Prostate gland (tissue), 2 donors: ENCODE measurements at regions not wholly inside any gene's neighbourhood (a gene's known extent, or its start where the extent isn't known, plus 50 kb on each side); places are given as distances from the start of the nearest gene placed in this dataset.

ENCODE experiments used
- DNase-seq: peaks from one replicate; pipeline ENCODE4 v3.0.0-alpha.2; 2019; ENCODE audit warnings: low spot score
- H3K27ac ChIP-seq, 2 donors: fragments of 200-600 bp; sonication (generic); 2 replicates each; pipeline ENCODE4 v1.5.1; 2017 to 2019
- H3K27me3 ChIP-seq: fragments of 200-600 bp; sonication (generic); replicated peaks from 2 replicates; pipeline ENCODE4 v1.5.1; 2019; ENCODE audit not compliant: insufficient read depth
- H3K36me3 ChIP-seq, 2 donors: fragments of 200-600 bp; sonication (generic); 1 replicate in 1 of 2; 2 replicates in 1 of 2; pipeline versions ENCODE4 v1.5.1 to v1.8.1; 2017 to 2019
- H3K4me1 ChIP-seq: fragments of 200-600 bp; sonication (generic); replicated peaks from 2 replicates; pipeline ENCODE4 v1.5.1; 2019
- H3K4me3 ChIP-seq, 2 donors: fragments of 200-600 bp; sonication (generic); 2 replicates each; pipeline ENCODE4 v1.5.1; 2017 to 2019
- H3K9me3 ChIP-seq: fragments of 200-600 bp; sonication (generic); 2 replicates; pipeline ENCODE4 v1.5.1; 2017
- CTCF ChIP-seq, 4 experiments: fragments of 200-600 bp in 2 of 4; fragments of 450-650 bp in 2 of 4; sonication (generic) in 2 of 4; IDR thresholded peaks; 1 replicate in 3 of 4; 2 replicates in 1 of 4; pipeline ENCODE4 v1.5.1; 2016 to 2019; ENCODE audit warnings: antibody characterized with exemption in 4 of 4, mild to moderate bottlenecking in 2 of 4, moderate library complexity in 2 of 4
- POLR2A ChIP-seq: fragments of 450-650 bp; IDR thresholded peaks from one replicate; pipeline ENCODE4 v1.6.1; 2016; ENCODE audit warnings: antibody characterized with exemption, mild to moderate bottlenecking
- POLR2AphosphoS5 ChIP-seq: sonication (generic); formaldehyde crosslinking; IDR thresholded peaks from one replicate; pipeline ENCODE4 v1.6.1; 2017; ENCODE audit warnings: antibody characterized with exemption
- WGBS: methylation state at CpG from one replicate; pipeline ENCODE4 v1.1.5; 2018; 5-methylcytosine and 5-hydroxymethylcytosine counted together
- intact Hi-C: fragments of 100-400 bp; cut with DNase I; formaldehyde crosslinking; loops from one replicate; pipeline ENCODE4 v1.14.2; 2022

DNA sequence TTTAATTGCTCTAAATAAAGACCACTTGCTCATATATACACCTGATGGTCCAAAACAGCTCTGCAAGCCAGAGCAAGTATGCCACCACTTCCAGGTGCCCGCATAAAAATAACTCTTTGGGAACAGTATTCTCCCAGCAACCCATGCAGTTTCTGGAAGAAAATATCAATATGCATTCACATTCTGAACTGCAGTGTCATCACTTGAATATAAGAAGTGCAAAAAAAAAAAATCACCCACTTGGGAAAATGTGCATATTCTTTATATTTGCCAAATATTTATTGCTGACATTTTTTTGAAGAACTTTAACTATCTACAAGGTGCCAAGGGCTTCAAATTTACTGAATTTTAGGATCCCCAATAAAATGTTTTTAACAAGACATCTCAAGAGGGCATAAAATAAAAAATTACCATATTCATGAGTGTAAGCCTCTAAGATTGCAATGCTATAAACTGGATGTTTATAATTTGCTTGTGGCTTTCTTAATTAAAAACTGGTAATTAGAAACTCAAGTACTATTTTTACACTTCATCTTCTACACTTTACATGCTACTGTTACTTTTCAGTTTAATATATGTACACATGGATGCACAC lies 360.6 kb upstream of the HNRNPA3 start:
- Histone ChIP-seq H3K9me3 (no peaks in the 10 kb centered on the region), H3K36me3 (no peaks in the 10 kb centered on the region), H3K4me3 (no peak overlapping the region), H3K4me1 (no peaks in the 10 kb centered on the region), H3K27ac (no peak overlapping the region), H3K27me3 (no peaks in the 10 kb centered on the region)
- no peak for DNase-seq
- intact Hi-C loops = no loop called here
- no peak for TF ChIP-seq POLR2A
- no peak for TF ChIP-seq POLR2AphosphoS5
- TF ChIP-seq CTCF (IDR thresholded peaks at IDR 0.05) = no peak
- 45% methylated on average over 1 of the region's 1 CpG for WGBS

DNA sequence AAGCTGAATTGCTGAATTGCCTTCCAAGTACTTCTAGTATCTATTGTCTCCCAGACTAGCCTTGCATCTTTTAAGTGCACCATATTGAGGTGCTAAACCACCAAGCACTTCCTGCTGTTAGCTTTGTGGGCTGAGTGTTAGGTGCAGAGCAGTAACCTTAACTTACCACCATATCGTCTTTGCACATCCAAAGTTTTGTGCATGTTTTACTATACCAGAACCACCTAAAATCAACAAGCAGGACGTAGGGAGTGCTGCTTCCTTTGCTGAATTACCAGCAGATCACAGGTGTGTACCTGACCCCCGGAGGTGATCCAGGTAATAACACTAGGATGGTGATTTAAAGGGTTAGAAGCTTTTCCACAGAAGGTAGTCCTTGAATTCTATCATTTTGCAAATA lies 359.9 kb upstream of the HNRNPA3 start:
- Histone ChIP-seq H3K27me3 (no peaks in the 10 kb centered on the region), H3K36me3 (no peaks in the 10 kb centered on the region), H3K9me3 (no peaks in the 10 kb centered on the region), H3K27ac (no peak overlapping the region), H3K4me3 (no peak overlapping the region), H3K4me1 (no peaks in the 10 kb centered on the region)
- WGBS = 67% methylated on average over 3 of the region's 3 CpGs
- no peak for TF ChIP-seq CTCF (IDR thresholded peaks at IDR 0.05)
- no peak for TF ChIP-seq POLR2AphosphoS5
- no peak for TF ChIP-seq POLR2A
- DNase-seq = no peak
- intact Hi-C loops = no loop called here

DNA sequence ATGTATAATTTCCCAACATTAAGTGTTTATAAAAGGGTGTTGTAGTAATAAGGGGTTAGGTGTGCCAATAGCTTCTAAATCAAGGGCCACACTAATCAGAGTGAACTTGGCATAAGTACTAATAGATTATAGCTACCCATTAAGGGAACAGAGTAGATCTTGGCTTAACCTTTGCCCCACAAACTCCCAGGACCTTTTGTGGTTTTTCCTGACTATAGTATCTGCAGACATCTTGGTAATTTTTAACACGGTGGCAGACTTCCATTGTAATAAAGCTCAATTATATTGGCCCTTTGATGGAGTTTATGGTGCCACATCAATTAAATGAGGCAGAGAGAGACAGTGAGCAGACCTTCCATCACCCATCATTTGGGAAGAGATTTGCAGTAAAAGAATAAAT lies 358.5 kb upstream of the HNRNPA3 start:
- Histone ChIP-seq H3K4me3 (no peak overlapping the region), H3K9me3 (no peaks in the 10 kb centered on the region), H3K27ac (no peak overlapping the region), H3K27me3 (no peaks in the 10 kb centered on the region), H3K4me1 (no peaks in the 10 kb centered on the region), H3K36me3 (no peaks in the 10 kb centered on the region)
- intact Hi-C loops = no loop called here
- TF ChIP-seq POLR2AphosphoS5 (no peak), POLR2A (no peak), CTCF (IDR thresholded peaks at IDR 0.05) (no peak)
- 56% methylated on average over 1 of the region's 1 CpG for WGBS
- no peak for DNase-seq

DNA sequence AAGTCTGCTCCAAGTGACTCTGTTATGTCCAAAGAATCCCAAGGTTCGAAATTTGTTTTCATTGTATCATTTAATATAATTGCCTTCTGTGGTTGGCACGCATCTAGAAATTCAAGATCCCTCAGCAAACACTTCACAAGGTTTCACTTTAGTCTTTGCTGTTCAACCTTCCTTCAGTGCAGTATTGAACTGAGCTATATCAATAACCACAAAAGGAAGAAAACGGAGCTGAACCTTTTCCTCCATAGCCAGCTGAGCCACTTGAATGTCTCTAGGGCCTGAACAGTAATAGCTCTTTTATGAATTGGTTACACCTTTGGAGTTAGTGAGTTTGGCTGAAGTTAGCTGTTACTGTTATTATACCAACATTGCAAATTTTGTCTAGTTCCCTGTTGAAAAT lies 357.7 kb upstream of the HNRNPA3 start:
- Histone ChIP-seq H3K36me3 (no peaks in the 10 kb centered on the region), H3K4me3 (no peak overlapping the region), H3K27ac (no peak overlapping the region), H3K9me3 (no peaks in the 10 kb centered on the region), H3K4me1 (no peaks in the 10 kb centered on the region), H3K27me3 (no peaks in the 10 kb centered on the region)
- TF ChIP-seq POLR2AphosphoS5 = no peak
- TF ChIP-seq CTCF (IDR thresholded peaks at IDR 0.05) = no peak
- TF ChIP-seq POLR2A = no peak
- no peak for DNase-seq
- intact Hi-C loops = no loop called here
- WGBS = 67% methylated on average over 3 of the region's 3 CpGs

DNA sequence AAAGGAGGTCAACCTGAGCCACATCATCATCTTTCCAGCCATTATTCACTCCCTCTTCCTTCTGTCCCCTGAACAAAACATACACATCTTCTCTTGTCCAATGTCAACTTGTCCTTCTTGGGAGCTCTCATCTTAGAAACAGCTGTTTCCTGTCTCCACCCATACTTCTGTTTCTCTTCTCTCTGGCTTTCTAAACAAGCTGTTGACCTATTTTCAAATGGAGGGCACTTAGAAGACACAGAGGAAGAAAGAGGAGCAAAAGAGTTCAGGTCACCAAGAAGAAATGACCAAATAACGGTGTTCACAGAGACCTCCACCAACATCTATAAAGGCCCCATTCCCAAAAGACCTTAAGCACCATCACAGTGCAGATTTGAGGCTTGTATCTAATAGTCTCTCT lies 355.9 kb upstream of the HNRNPA3 start:
- Histone ChIP-seq H3K36me3 (no peaks in the 10 kb centered on the region), H3K9me3 (no peaks in the 10 kb centered on the region), H3K27me3 (no peaks in the 10 kb centered on the region), H3K4me1 (no peaks in the 10 kb centered on the region), H3K4me3 (no peak overlapping the region), H3K27ac (no peak overlapping the region)
- 77% methylated on average over 1 of the region's 1 CpG for WGBS
- no peak for DNase-seq
- TF ChIP-seq POLR2A (no peak), POLR2AphosphoS5 (no peak), CTCF (IDR thresholded peaks at IDR 0.05) (no peak)
- intact Hi-C loops = no loop called here
